ENCODE measurements at regions not wholly inside any gene's neighbourhood (a gene's known extent, or its start where the extent isn't known, plus 50 kb on each side); places are given as distances from the start of the nearest gene placed in this dataset.
"Not testable (repeated sequence)": the region's sequence is repeated elsewhere in the genome, so short reads cannot be mapped to it uniquely, and the experiment has no call there.

DNA sequence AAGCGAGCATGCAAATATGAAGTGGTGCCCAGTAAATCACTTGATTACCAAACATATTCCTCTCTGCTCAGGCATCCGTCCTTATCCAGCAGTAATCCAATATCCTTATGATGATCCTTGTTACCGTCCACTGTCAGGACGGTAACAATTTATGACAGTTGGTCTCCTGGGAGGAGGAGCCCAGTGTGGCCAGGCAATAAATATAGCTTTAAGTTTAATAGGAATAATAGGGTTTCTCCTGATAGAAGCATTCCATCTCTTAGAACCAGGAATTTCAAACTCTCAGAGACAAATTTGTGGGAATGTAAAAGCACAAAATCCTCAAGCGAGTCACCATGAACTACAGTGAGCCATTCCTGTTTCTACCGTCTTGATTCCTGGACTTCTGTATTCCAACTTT lies 171.2 kb upstream of the IL15 start:
- no peaks in the 10 kb centered on the region for H3K4me1 ChIP-seq (ENCODE audit: control insufficient read depth in 3 of 3, insufficient read depth in 3 of 3, low read length in 3 of 3)
- H3K4me3 ChIP-seq (ENCODE audit: low read length in 3 of 3): no peak overlapping the region
- H3K36me3 ChIP-seq (ENCODE audit: control insufficient read depth in 3 of 3, insufficient read depth in 3 of 3, low read length in 3 of 3): no peaks in the 10 kb centered on the region
- no peaks in the 10 kb centered on the region for H3K9me3 ChIP-seq (ENCODE audit: control insufficient read depth in 3 of 3, low read length in 3 of 3)
- H3K27ac ChIP-seq (ENCODE audit: low read depth, low read length): no peak overlapping the region
- no peak overlapping the region for H3K9ac ChIP-seq (ENCODE audit: low read depth in 1 of 3, low read length in 3 of 3)
- H3K27me3 ChIP-seq (ENCODE audit: control insufficient read depth in 3 of 3, insufficient read depth in 3 of 3, low read length in 3 of 3): no peaks in the 10 kb centered on the region

DNA sequence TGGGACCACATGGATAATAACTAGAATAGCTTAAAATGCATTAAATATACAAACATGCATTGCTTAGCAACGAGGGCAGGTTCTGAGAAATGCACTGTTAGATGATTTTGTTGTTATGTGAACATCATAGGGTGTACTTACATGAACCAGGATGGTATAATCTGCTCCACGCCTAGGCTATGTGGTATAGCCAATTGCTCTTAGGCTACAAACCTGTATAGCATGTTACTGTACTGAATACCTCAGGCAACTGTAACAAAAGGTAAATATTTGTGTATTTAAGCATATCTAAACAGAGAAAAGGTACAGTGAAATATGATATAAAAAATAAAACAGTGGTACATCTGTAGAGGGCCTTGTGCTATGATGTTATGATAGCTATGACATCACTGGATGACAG lies 169.2 kb upstream of the IL15 start:
- no peaks in the 10 kb centered on the region for H3K27me3 ChIP-seq (ENCODE audit: control insufficient read depth in 3 of 3, insufficient read depth in 3 of 3, low read length in 3 of 3)
- no peak overlapping the region for H3K4me3 ChIP-seq (ENCODE audit: low read length in 3 of 3)
- H3K9me3 ChIP-seq (ENCODE audit: control insufficient read depth in 3 of 3, low read length in 3 of 3): no peaks in the 10 kb centered on the region
- no peak overlapping the region for H3K27ac ChIP-seq (ENCODE audit: low read depth, low read length)
- H3K4me1 ChIP-seq (ENCODE audit: control insufficient read depth in 3 of 3, insufficient read depth in 3 of 3, low read length in 3 of 3): no peaks in the 10 kb centered on the region
- no peak overlapping the region for H3K9ac ChIP-seq (ENCODE audit: low read depth in 1 of 3, low read length in 3 of 3)
- no peaks in the 10 kb centered on the region for H3K36me3 ChIP-seq (ENCODE audit: control insufficient read depth in 3 of 3, insufficient read depth in 3 of 3, low read length in 3 of 3)

DNA sequence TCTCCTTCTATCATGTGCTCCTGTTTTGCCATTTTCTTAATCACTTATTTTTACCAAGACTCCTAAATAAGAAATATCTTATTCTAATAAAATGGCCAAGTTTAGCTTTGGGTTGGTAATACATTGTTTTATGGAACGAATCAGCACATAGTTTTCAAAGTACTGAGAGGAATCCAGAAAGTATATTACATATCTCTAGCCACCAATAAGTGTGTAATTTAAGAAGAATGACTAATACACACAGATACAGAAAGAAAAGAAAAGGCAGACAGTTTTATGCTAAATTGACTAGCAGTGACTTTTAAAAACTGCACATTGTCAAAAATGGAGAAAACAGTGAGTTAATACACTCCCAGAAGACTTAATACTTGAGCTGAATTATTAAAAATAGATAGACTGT lies 167.0 kb upstream of the IL15 start:
- H3K9me3 ChIP-seq (ENCODE audit: control insufficient read depth in 3 of 3, low read length in 3 of 3): no peaks in the 10 kb centered on the region
- no peak overlapping the region for H3K9ac ChIP-seq (ENCODE audit: low read depth in 1 of 3, low read length in 3 of 3)
- no peaks in the 10 kb centered on the region for H3K36me3 ChIP-seq (ENCODE audit: control insufficient read depth in 3 of 3, insufficient read depth in 3 of 3, low read length in 3 of 3)
- H3K27ac ChIP-seq (ENCODE audit: low read depth, low read length): no peak overlapping the region
- no peaks in the 10 kb centered on the region for H3K27me3 ChIP-seq (ENCODE audit: control insufficient read depth in 3 of 3, insufficient read depth in 3 of 3, low read length in 3 of 3)
- no peak overlapping the region for H3K4me3 ChIP-seq (ENCODE audit: low read length in 3 of 3)
- no peaks in the 10 kb centered on the region for H3K4me1 ChIP-seq (ENCODE audit: control insufficient read depth in 3 of 3, insufficient read depth in 3 of 3, low read length in 3 of 3)

DNA sequence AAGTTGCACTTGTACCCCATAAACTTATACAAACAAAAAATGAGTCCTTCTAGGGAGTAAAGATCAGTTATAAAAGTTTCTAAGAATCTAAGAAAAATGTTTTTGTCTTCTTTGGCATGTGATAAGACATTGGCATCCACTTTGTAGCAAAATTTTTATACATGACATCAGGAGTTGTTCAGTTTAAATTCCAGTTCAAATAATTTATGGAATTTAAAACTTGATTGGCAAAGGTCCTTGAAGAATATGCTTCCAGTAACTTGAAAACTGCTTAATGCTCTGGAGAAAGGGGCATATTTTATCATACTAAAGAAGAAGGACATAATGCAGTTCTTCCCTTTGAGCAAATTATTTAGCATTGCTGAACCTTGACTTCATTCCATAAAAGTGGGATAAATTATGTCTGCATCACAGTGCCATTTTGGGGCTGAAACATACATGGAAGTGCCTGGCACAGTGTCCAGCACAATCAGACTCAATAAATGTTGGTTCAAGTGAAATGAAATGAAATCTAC lies 163.3 kb upstream of the IL15 start:
- Histone ChIP-seq H3K27me3 (ENCODE audit: control insufficient read depth in 3 of 3, insufficient read depth in 3 of 3, low read length in 3 of 3) (no peaks in the 10 kb centered on the region), H3K4me3 (ENCODE audit: low read length in 3 of 3) (no peak overlapping the region), H3K27ac (ENCODE audit: low read depth, low read length) (no peak overlapping the region), H3K9ac (ENCODE audit: low read depth in 1 of 3, low read length in 3 of 3) (no peak overlapping the region), H3K9me3 (ENCODE audit: control insufficient read depth in 3 of 3, low read length in 3 of 3) (no peaks in the 10 kb centered on the region), H3K36me3 (ENCODE audit: control insufficient read depth in 3 of 3, insufficient read depth in 3 of 3, low read length in 3 of 3) (no peaks in the 10 kb centered on the region), H3K4me1 (ENCODE audit: control insufficient read depth in 3 of 3, insufficient read depth in 3 of 3, low read length in 3 of 3) (no peaks in the 10 kb centered on the region)

DNA sequence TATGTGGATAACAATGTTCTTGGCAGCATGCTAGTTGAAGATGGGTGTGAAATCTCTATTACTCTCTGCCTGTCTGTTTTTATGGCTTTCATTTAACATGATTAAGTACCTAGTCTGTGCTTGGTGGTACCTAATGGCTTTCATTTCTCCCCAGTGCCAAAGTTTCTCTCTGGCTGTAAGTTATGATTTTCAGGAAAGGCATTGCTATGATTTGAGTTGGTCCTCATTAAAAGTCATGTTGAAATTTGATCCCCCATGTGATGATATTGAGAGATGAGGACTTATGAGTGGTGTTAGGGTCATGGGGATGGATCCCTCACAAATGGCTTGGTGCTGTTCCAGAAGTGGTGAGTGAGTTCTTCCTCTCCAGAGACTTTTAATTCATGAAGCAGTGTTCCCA lies 162.4 kb upstream of the IL15 start:
- no peaks in the 10 kb centered on the region for H3K4me1 ChIP-seq (ENCODE audit: control insufficient read depth in 3 of 3, insufficient read depth in 3 of 3, low read length in 3 of 3)
- no peak overlapping the region for H3K9ac ChIP-seq (ENCODE audit: low read depth in 1 of 3, low read length in 3 of 3)
- H3K27me3 ChIP-seq (ENCODE audit: control insufficient read depth in 3 of 3, insufficient read depth in 3 of 3, low read length in 3 of 3): no peaks in the 10 kb centered on the region
- no peaks in the 10 kb centered on the region for H3K9me3 ChIP-seq (ENCODE audit: control insufficient read depth in 3 of 3, low read length in 3 of 3)
- H3K36me3 ChIP-seq (ENCODE audit: control insufficient read depth in 3 of 3, insufficient read depth in 3 of 3, low read length in 3 of 3): no peaks in the 10 kb centered on the region
- H3K27ac ChIP-seq (ENCODE audit: low read depth, low read length): no peak overlapping the region
- no peak overlapping the region for H3K4me3 ChIP-seq (ENCODE audit: low read length in 3 of 3)

DNA sequence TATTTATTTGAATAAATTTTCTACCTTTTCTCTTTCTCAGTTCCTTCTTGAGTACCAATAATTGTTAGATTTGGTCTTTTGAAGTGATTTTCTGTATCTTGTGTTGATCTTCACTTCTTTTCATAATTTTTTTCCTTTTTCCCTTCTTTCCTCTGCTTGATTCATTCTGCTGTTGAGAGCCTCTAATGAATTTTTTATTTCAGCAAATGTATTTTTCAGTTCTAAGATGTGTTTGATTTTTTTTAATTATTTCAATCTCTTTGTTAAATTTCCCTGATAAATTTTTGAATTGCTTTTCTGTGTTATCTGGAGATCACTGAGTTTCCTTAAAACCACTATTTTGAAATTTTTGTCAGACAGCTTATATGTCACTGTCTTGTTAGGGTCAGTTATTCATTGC lies 155.4 kb upstream of the IL15 start:
- H3K27ac ChIP-seq (ENCODE audit: low read depth, low read length): no peak overlapping the region
- H3K36me3 ChIP-seq (ENCODE audit: control insufficient read depth in 3 of 3, insufficient read depth in 3 of 3, low read length in 3 of 3): no peaks in the 10 kb centered on the region
- no peaks in the 10 kb centered on the region for H3K4me1 ChIP-seq (ENCODE audit: control insufficient read depth in 3 of 3, insufficient read depth in 3 of 3, low read length in 3 of 3)
- no peak overlapping the region for H3K4me3 ChIP-seq (ENCODE audit: low read length in 3 of 3)
- H3K9ac ChIP-seq (ENCODE audit: low read depth in 1 of 3, low read length in 3 of 3): no peak overlapping the region
- peaks cover 3 to 14% (median 11%) of the 10 kb centered on the region in 3 donors for H3K9me3 ChIP-seq (ENCODE audit: control insufficient read depth in 3 of 3, low read length in 3 of 3)
- no peaks in the 10 kb centered on the region for H3K27me3 ChIP-seq (ENCODE audit: control insufficient read depth in 3 of 3, insufficient read depth in 3 of 3, low read length in 3 of 3)

DNA sequence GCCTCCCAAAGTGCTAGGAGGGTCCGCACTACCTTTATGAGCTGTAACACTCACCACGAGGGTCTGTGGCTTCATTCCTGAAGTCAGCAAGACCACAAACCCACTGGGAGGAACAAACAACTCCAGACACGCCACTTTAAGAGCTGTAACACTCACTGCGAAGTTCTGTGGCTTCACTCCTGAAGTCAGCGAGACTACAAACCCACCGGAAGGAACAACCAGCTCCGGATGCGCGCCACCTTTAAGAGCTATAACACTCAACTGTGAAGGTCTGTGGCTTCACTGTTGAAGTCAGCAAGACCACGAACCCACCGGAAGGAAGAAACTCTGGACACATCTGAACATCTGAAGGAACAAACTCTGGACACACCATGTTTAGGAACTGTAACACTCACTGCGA lies 152.1 kb upstream of the IL15 start:
- H3K9ac ChIP-seq (ENCODE audit: low read depth in 1 of 3, low read length in 3 of 3); H3K27me3 ChIP-seq (ENCODE audit: control insufficient read depth in 3 of 3, insufficient read depth in 3 of 3, low read length in 3 of 3); H3K4me1 ChIP-seq (ENCODE audit: control insufficient read depth in 3 of 3, insufficient read depth in 3 of 3, low read length in 3 of 3); H3K27ac ChIP-seq (ENCODE audit: low read depth, low read length); H3K4me3 ChIP-seq (ENCODE audit: low read length in 3 of 3); H3K36me3 ChIP-seq (ENCODE audit: control insufficient read depth in 3 of 3, insufficient read depth in 3 of 3, low read length in 3 of 3): not testable (repeated sequence)
- peaks cover 3 to 14% (median 11%) of the 10 kb centered on the region in 3 donors for H3K9me3 ChIP-seq (ENCODE audit: control insufficient read depth in 3 of 3, low read length in 3 of 3)

DNA sequence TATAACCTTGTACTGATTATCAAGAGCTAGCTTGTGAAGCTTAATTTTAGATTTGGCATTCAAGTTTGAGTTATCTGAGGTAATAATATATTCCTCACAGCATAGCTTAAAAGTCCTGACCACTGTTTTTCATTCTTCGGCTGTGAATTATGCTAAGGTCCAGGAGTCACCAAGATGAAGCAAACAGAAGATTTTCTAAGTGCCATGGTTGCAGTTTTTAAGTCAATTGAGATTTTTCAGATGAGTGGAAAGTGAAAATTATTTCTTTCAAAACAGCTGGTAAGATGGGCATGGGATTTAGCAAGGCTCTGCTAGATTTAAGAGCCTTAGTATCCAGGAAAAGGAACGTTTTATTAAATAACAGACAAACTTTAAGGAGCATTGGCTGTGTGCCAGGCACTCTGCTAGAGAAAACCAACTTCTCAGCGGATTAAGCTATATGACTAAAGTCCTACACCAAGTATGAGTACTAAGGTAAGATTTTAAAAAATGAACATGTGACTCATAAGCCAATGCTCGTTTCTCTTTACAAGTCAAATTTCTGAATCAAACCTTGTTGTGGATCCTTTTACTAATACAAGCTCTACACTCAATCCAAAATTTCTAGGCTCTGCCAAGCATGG lies 149.9 kb upstream of the IL15 start:
- Histone ChIP-seq H3K9me3 (ENCODE audit: control insufficient read depth in 3 of 3, low read length in 3 of 3) (peaks cover 2 to 3% (median 2%) of the 10 kb centered on the region in 3 donors), H3K36me3 (ENCODE audit: control insufficient read depth in 3 of 3, insufficient read depth in 3 of 3, low read length in 3 of 3) (no peaks in the 10 kb centered on the region), H3K27me3 (ENCODE audit: control insufficient read depth in 3 of 3, insufficient read depth in 3 of 3, low read length in 3 of 3) (no peaks in the 10 kb centered on the region), H3K4me3 (ENCODE audit: low read length in 3 of 3) (no peak overlapping the region), H3K9ac (ENCODE audit: low read depth in 1 of 3, low read length in 3 of 3) (no peak overlapping the region), H3K27ac (ENCODE audit: low read depth, low read length) (no peak overlapping the region), H3K4me1 (ENCODE audit: control insufficient read depth in 3 of 3, insufficient read depth in 3 of 3, low read length in 3 of 3) (no peaks in the 10 kb centered on the region)

DNA sequence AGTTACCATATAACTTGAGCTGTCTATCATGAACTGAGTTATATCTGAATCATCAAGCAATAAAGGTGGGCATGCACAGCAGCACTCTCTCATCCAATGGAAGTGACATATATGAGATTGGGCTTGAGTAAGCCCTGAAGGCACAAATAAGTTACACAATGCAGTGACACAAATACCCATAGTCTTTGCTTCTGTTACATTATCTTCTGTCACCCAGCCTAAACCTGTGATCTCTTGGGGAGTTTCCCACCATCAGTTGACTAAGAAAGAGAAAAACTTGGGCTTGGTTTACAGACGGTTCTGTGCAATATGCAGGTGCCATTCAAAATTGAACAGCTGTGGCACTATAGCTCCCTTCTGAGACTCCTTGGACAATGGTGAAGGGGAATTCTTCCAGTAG lies 138.8 kb upstream of the IL15 start:
- no peak overlapping the region for H3K27ac ChIP-seq (ENCODE audit: low read depth, low read length)
- H3K9ac ChIP-seq (ENCODE audit: low read depth in 1 of 3, low read length in 3 of 3): no peak overlapping the region
- no peaks in the 10 kb centered on the region for H3K36me3 ChIP-seq (ENCODE audit: control insufficient read depth in 3 of 3, insufficient read depth in 3 of 3, low read length in 3 of 3)
- H3K4me1 ChIP-seq (ENCODE audit: control insufficient read depth in 3 of 3, insufficient read depth in 3 of 3, low read length in 3 of 3): no peaks in the 10 kb centered on the region
- no peaks in the 10 kb centered on the region for H3K27me3 ChIP-seq (ENCODE audit: control insufficient read depth in 3 of 3, insufficient read depth in 3 of 3, low read length in 3 of 3)
- no peaks in the 10 kb centered on the region for H3K9me3 ChIP-seq (ENCODE audit: control insufficient read depth in 3 of 3, low read length in 3 of 3)
- H3K4me3 ChIP-seq (ENCODE audit: low read length in 3 of 3): no peak overlapping the region

DNA sequence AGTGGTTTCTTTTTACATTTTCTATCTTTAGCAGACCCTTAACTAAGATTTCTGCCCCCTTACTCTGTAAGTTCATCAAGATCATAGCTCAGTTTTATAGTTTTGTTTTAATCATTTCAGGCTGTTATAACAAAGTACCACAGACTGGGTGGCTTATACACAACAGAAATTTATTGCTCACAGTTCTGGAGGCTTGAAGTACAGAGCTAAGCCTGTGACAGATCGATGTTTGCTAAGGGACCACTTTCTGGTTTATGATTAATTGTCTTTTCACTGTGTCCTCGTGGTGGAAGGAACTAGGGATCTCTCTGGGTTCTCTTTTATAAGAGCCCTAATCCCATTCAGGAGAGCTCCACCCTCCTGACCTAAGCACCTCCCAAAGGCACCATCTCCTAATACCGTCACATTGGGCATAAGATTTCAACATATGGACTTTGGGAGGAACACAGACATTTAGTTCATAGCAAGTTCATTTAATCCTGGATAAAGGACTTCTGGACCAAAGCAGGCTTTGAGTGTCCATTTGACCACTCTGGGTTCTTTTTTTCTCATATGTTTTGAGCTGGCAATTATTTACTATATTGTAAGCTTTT lies 137.0 kb upstream of the IL15 start:
- H3K4me3 ChIP-seq (ENCODE audit: low read length in 3 of 3): no peak overlapping the region
- no peak overlapping the region for H3K9ac ChIP-seq (ENCODE audit: low read depth in 1 of 3, low read length in 3 of 3)
- no peaks in the 10 kb centered on the region for H3K36me3 ChIP-seq (ENCODE audit: control insufficient read depth in 3 of 3, insufficient read depth in 3 of 3, low read length in 3 of 3)
- no peak overlapping the region for H3K27ac ChIP-seq (ENCODE audit: low read depth, low read length)
- H3K4me1 ChIP-seq (ENCODE audit: control insufficient read depth in 3 of 3, insufficient read depth in 3 of 3, low read length in 3 of 3): no peaks in the 10 kb centered on the region
- H3K27me3 ChIP-seq (ENCODE audit: control insufficient read depth in 3 of 3, insufficient read depth in 3 of 3, low read length in 3 of 3): no peaks in the 10 kb centered on the region
- H3K9me3 ChIP-seq (ENCODE audit: control insufficient read depth in 3 of 3, low read length in 3 of 3): no peaks in the 10 kb centered on the region

Data from skeletal muscle tissue (tissue), 3 donors.